Upper lobe of right lung (tissue), 1 donor: ENCODE measurements at regions not wholly inside any gene's neighbourhood (a gene's known extent, or its start where the extent isn't known, plus 50 kb on each side); places are given as distances from the start of the nearest gene placed in this dataset.

Source experiments
- ATAC-seq: fragments of 200-7000 bp; cut with Tn5 transposase; one replicate; pipeline ENCODE4 v1.9.1; 2020; ENCODE audit warnings: mild to moderate bottlenecking, moderate library complexity
- DNase-seq: peaks from one replicate; pipeline ENCODE4 v3.0.0-alpha.2; 2020
- H3K27ac ChIP-seq: fragments of 200-600 bp; one replicate; pipeline ENCODE4 v1.8.0; 2022
- H3K27me3 ChIP-seq: fragments of 200-600 bp; one replicate; pipeline ENCODE4 v1.8.0; 2022; ENCODE audit warnings: mild to moderate bottlenecking
- H3K36me3 ChIP-seq: fragments of 200-600 bp; one replicate; pipeline ENCODE4 v1.8.0; 2022
- H3K4me1 ChIP-seq: fragments of 200-600 bp; one replicate; pipeline ENCODE4 v1.8.0; 2022
- H3K4me3 ChIP-seq: fragments of 200-600 bp; one replicate; pipeline ENCODE4 v1.8.0; 2022; ENCODE audit warnings: mild to moderate bottlenecking
- H3K9me3 ChIP-seq: fragments of 200-600 bp; one replicate; pipeline ENCODE4 v1.8.0; 2022
- intact Hi-C: fragments of 100-400 bp; cut with DNase I; formaldehyde crosslinking; loops from one replicate; pipeline ENCODE4 v1.11.0; 2022
- TF ChIP-seq, protein P1 (sequence below): fragments of 200-600 bp; IDR thresholded peaks from one replicate; pipeline ENCODE4 v1.8.0; 2022; ENCODE audit warnings: antibody characterized with exemption
- donor health status: DM: no; HTN: yes; CAD: no; lungs with severe emphysema.

DNA sequence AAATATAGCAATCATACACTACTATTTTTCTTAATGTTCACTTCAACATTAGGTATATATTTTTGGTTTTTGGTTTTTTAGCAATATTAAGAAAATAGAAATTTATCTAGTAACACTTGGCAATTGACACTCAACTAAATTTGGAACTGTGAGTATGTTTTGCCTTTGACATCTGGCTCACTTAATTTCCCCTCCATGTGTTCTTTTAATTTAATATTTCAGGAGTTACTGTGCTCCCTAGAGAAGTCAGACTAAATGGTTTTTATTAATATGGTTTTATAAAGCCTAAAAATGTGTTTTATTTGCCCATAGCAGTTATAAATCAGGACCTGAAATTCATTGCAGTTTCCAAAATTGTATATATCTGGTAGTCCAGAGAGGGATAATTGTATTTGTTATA is 175.3 kb upstream of the AVPR1A start:
- Histone ChIP-seq H3K36me3 (no peaks in the 10 kb centered on the region), H3K9me3 (no peaks in the 10 kb centered on the region), H3K4me3 (no peak overlapping the region), H3K4me1 (no peaks in the 10 kb centered on the region), H3K27ac (no peak overlapping the region), H3K27me3 (no peaks in the 10 kb centered on the region)
- ATAC-seq, result no peak
- DNase-seq, result no peak
- TF ChIP-seq, protein P1, sequence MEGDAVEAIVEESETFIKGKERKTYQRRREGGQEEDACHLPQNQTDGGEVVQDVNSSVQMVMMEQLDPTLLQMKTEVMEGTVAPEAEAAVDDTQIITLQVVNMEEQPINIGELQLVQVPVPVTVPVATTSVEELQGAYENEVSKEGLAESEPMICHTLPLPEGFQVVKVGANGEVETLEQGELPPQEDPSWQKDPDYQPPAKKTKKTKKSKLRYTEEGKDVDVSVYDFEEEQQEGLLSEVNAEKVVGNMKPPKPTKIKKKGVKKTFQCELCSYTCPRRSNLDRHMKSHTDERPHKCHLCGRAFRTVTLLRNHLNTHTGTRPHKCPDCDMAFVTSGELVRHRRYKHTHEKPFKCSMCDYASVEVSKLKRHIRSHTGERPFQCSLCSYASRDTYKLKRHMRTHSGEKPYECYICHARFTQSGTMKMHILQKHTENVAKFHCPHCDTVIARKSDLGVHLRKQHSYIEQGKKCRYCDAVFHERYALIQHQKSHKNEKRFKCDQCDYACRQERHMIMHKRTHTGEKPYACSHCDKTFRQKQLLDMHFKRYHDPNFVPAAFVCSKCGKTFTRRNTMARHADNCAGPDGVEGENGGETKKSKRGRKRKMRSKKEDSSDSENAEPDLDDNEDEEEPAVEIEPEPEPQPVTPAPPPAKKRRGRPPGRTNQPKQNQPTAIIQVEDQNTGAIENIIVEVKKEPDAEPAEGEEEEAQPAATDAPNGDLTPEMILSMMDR, result no peak
- intact Hi-C loops, result no loop called here

DNA sequence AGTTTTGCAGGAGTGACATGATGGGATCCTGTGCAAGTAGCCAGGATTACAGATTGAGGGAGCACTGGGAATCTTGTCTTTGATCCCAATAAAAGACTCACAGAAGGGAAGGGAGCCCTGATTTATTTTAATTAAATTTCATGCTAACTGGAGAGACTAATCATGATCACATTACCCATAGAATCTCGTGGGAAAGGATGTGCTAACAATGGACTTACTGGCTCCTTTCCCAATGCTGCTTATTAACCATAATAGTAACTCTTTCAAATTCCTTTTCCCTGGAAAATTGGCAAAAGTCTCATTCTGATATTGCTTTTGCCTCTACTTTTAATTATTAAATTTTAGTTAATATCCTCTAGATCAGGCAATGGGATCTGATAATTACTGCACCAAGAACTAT is 174.8 kb upstream of the AVPR1A start:
- DNase-seq, result no peak
- Histone ChIP-seq H3K27ac (no peak overlapping the region), H3K4me1 (no peaks in the 10 kb centered on the region), H3K9me3 (no peaks in the 10 kb centered on the region), H3K27me3 (no peaks in the 10 kb centered on the region), H3K4me3 (no peak overlapping the region), H3K36me3 (no peaks in the 10 kb centered on the region)
- intact Hi-C loops, result no loop called here
- no peak for ATAC-seq
- TF ChIP-seq, protein P1, result no peak

DNA sequence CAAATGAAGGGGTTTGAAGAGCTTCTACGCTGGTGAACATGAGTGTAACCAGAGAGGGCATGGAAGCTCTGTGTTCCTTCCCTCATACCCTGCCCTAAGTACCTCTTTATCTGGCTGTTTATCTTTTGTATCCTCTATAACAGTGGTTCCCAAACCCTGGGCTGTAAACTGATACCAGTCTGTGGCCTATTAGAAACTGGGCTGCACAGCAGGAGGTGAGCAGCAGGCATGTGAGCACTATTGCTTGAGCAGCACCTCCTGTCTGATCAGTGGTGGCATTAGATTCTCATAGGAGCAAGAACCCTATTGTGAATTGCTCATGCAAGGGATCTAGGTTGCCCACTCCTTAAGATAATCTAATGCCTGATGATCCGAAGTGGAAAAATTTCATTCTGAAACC is 172.9 kb upstream of the AVPR1A start:
- Histone ChIP-seq H3K4me3 (no peak overlapping the region), H3K27me3 (no peaks in the 10 kb centered on the region), H3K36me3 (no peaks in the 10 kb centered on the region), H3K4me1 (no peaks in the 10 kb centered on the region), H3K9me3 (no peaks in the 10 kb centered on the region), H3K27ac (no peak overlapping the region)
- intact Hi-C loops, result no loop called here
- DNase-seq (no peak), ATAC-seq (no peak)
- TF ChIP-seq, protein P1, result no peak

DNA sequence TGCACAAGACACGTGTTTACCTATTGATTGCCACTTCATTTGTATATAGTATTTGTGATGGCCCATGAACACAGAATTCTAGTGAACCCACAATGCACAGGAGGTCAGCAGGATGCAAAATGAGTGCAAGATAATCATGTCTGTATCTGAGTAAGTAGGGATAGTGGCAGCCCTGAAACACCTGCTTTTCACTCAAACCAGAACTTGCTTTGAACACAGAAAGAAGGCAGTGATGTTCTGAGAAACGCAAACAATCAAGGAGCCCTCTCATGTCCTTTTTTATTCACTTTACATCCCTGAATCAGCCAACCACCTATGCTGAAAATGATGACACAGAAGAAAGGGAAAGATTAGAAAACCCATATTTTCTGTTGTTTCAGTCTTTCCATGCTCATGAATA is 170.4 kb upstream of the AVPR1A start:
- no peak for ATAC-seq
- H3K4me3 ChIP-seq, result no peak overlapping the region
- H3K9me3 ChIP-seq, result no peaks in the 10 kb centered on the region
- no peaks in the 10 kb centered on the region for H3K36me3 ChIP-seq
- no peak overlapping the region for H3K27ac ChIP-seq
- TF ChIP-seq, protein P1, result no peak
- no peaks in the 10 kb centered on the region for H3K4me1 ChIP-seq
- H3K27me3 ChIP-seq, result no peaks in the 10 kb centered on the region
- intact Hi-C loops, result no loop called here
- no peak for DNase-seq

DNA sequence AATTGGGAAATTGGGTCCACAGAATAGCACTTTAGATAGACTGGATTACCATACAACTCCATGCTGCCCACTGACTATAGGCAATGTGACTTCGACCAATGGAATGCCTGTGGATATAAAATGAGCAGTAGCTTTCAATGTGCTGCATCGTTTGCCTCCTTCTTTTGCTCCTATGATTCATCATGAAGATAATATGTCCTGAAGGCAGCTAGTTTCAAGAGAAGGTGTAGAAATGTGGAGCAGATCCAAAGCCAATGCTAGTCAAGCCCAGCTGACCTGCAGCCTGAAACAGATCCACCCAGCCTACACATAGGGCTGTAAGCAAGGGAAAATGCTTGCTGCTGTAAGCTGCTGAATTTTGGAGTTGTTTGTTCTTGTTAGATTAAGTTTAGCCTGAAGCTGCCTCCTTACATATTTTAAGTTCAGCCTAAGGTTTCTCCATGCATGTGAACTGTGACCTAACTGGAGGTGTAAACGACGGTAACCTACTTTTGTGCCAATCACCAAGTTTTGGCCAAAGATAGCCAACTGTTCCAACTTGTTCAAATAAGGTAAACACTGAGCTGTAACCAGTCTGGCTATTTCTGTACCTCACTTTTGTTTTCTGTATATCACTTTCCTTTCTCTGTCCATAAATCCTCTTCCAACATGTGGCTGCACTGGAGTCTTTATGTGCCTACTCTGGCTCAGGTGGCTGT is 169.1 kb upstream of the AVPR1A start:
- TF ChIP-seq, protein P1, result no peak
- intact Hi-C loops, result no loop called here
- ATAC-seq (no peak), DNase-seq (no peak)
- Histone ChIP-seq H3K27me3 (no peaks in the 10 kb centered on the region), H3K4me1 (no peaks in the 10 kb centered on the region), H3K4me3 (no peak overlapping the region), H3K36me3 (no peaks in the 10 kb centered on the region), H3K27ac (no peak overlapping the region), H3K9me3 (no peaks in the 10 kb centered on the region)

DNA sequence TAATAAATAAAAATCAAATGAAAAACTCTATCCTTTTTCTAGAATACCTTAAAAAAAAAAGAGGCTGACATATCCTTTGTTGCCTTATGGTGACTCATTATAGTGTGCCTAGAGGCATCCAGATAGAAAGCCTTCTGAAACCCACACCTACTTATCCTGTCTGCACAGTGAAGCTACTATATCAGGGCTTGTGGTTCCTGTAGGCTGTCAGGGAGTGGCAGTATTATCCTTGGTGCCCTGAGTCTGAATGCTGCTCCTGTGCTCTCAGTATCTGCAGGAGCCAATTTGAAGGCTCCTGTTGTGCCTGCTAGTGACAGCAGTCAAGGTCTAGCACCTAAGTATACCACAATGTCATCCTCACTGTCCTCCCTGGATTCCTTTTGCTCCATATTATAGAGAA is 168.4 kb upstream of the AVPR1A start:
- H3K9me3 ChIP-seq, result no peaks in the 10 kb centered on the region
- no peak overlapping the region for H3K4me3 ChIP-seq
- intact Hi-C loops, result no loop called here
- TF ChIP-seq, protein P1, result no peak
- H3K27me3 ChIP-seq, result no peaks in the 10 kb centered on the region
- H3K36me3 ChIP-seq, result no peaks in the 10 kb centered on the region
- no peaks in the 10 kb centered on the region for H3K4me1 ChIP-seq
- DNase-seq (no peak), ATAC-seq (no peak)
- H3K27ac ChIP-seq, result no peak overlapping the region
